ACHN (cell line): ENCODE measurements at regions not wholly inside any gene's neighbourhood (a gene's known extent, or its start where the extent isn't known, plus 50 kb on each side); places are given as distances from the start of the nearest gene placed in this dataset.

Source experiments
- DNase-seq: peaks from one replicate; pipeline ENCODE4 v3.0.0-alpha.2; 2015
- in situ Hi-C: cut with HindIII; loops from 2 replicates; pipeline ENCODE4 v1.10.0; 2017; ENCODE audit warnings: low sequenced_read_pairs, low pct_ligation_motif_present, low pct_unique_long_range_greater_than_20kb

DNA sequence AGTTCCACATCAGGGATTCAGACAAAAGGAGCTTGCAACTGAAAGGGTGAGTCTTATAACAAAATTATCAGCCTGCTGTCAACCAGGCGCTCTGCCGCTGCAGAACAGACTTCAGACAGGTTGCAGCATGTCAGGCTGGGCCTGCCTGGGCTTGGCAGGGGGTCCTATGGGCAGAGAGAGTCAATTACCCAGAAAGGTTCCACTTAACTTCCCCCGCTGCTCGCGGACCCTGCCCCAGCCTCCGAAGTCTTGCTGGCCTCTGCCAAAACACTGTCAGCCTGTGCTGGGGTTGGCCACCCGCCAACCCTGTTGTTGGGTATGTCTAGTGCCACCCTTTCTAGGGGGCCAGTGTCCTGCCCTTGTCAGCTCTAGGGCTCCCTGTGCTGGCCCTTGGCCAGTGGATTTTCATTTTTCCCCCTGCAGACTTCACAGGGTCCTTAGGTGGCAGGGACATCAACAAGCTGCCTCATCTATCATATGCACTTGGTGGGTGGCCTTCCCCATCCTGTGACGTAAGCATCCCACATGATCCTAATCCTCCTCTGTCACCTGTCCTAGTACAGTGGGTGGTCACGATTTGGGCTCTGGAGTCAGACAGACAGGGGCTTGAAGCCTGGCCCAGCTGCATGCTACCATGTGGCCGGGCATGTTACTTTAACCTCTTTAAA lies 166.5 kb upstream of the CADM1 start:
- in situ Hi-C loops: no loop called here

DNA sequence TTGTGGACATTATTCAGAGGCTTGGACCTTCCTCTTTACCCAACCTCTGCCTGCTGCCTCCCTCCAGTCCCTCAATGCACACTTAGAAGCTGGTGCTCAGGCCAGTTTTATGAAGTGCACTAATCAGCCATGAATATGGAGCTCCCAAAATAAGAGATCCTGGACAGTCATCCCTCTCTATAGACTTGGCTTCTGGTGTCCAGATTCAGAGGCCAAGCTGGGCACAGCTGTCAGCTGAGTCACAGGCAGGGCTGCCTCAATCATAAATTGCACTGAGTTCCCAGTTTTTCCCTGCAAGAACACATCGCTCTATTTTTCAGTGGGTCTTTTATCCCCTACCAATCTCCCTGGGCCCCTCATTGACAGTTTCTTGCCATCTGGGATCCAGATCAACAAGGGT lies 161.7 kb upstream of the CADM1 start:
- no peak for DNase-seq

More for the DNA sequence above, 166.5 kb upstream of the CADM1 start:
- DNase-seq: no peak

GRCh38 chr11:115665175-115665821 lies 161.1 kb upstream of the CADM1 start:
- DNase-seq: no peak
- in situ Hi-C loops: no loop called here

More for the DNA sequence above, 161.7 kb upstream of the CADM1 start:
- in situ Hi-C loops: no loop called here

DNA sequence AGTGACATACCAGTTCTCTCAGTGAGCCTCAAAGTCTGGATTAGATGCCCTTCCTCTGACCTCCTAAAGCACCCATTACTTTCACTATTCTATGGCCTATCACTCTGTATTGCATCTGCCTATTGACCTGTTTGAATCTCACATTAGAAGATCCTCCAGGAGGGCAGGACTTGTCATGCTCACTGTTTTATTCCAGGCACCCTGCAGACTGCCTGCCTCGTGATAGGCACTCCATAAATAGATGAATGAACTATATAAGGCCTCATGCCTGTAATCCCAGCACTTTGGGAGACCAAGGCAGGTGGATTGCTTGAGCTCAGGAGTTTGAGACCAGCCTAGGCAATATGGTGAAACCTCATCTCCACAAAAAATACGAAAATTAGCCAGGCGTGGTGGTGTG lies 160.1 kb upstream of the CADM1 start:
- in situ Hi-C loops: no loop called here
- DNase-seq: no peak

DNA sequence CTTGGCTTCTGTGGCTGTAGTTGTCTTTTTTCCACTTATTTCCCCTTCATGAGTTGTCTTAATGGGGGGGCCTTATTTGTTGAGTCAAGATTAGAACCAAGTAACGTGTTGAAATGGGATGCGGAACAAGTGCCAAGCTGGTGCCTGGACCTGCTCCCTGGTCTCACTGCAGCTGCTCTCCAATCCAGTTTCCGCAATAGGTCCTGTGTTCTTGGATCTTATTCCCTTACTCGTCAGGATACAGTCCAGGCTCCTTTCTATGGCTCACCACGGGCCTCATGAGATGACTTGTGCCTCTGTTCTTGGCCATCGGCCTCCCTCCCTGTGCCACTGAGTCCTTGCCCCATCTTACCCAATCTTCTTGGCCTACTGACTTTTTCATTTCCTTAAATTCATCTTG lies 159.6 kb upstream of the CADM1 start:
- no peak for DNase-seq
- in situ Hi-C loops: no loop called here

DNA sequence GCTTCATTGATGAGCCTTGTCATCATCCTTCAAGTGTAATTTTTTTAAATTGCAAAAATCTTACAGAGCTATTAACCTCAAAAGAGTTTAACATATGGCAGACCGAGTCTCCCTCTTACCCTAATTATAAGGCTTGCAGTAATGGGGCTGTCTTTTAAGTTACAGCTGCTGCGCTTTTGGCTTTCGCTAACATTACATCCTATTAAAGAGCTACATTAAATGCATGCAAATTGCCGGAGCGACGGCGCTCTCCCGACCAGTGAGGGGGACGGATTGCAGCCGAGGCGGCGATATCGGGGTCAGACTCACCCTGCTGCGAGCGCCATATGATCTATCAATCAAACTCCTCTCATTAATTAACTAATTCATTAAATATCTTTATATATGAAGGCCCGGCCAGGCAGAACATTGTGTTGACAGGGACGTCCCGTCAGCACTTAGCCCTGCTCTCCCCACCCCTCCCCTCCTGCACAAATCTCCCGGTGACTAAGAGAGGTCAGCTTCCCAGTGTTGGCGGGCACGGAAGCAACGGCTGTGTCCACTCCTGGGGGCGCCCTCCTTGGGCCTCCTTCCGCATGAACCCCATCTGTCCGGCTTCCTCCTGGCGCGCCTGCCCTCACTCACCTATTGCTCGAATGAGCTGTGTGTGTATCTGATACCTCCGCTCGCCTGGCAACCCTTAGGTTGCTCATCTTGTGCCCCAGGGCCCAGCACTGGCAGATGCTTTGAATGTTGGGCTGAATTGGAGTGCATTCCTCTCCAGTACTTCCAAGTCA lies 156.0 kb upstream of the CADM1 start:
- in situ Hi-C loops: no loop called here

DNA sequence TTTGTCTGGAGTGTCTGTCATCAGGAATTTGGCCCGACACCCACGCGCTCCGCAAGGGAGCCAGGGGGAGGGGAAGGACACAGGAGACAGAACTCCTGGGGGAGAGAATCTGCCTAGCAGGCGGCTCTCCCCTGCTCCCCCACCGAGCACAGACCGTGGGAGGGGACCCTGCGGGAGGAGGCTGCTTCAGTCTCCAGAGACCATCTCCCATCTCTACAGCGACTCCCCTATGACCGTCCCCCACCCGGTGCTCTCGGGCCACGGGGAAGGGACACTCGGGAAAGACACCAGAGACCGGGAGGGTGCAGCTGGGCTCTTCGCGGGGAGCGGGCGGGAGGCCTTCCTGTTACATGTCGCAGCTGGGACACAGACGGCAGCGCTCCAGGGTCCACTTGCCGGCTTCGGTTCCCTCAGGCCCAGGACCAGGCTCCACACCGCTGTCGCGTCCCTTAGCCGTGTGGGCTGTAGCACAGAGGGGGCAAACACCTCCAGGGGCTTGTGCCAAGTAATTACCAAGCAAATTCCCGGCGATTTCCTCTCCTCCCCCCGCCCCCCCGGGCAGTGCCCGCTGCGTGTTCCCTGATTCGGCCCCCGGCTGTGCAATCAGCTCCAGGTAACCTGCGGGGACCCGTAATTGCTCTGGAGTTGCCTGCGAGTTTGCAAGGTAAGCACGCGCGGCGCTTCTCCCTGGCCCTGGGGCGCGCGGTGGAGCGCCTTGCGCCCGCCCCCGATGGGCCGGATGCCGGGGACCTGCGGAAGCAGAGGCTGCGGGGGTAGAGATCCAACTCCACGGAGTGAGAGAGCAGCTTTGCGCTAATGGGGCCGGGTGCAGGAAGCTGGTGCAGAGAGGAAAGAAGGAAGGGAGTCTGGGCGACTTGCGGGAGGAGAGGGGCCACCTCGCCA lies 155.1 kb upstream of the CADM1 start:
- in situ Hi-C loops: no loop called here
- peak; percentile 19 for DNase-seq

More for the DNA sequence above, 156.0 kb upstream of the CADM1 start:
- DNase-seq: no peak

- in situ Hi-C loops: no loop called here
- no peak for DNase-seq
Observed at GRCh38 chr11:115657586-115657985, 153.4 kb upstream of the CADM1 start.

DNA sequence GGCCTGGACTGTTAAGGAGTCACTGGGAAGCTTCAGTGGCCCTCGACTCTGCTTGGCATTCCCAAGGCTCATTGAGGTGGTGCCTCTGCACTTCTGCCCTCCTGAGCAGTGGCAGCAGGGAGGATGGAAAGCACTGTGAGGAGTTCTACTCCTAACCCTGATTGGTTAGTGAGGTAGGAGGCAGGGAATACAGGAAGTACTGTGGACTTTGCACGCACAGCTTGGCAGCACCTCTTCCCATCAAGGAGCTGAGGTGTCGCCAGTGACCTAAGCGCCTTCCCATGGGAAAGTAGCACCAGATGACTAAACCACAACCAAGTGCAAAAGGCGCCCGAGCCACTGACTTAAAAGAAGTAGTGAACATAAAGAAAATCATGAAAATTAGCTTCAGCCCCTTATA lies 152.5 kb upstream of the CADM1 start:
- DNase-seq: peak; percentile 7
- in situ Hi-C loops: no loop called here

DNA sequence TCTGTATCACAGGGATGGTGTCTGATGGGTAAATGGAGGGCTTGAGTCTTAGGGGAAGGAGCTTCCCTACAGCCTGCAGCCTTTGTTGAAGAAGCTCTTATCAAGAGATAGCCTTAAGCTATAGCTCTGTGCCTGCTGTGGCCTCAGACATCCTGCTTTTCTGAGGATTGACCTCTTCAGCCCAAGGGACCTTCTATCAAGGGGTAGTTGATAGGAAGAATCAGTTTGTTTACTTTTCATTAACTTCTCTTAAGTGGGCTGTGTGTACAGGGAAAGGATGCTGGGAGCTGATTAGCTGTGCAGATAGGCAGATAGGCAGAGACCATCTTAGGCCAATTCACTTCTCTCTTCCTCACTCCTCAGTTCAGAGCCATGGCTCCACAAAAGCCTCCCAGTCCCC lies 151.8 kb upstream of the CADM1 start:
- no peak for DNase-seq
- in situ Hi-C loops: no loop called here

GRCh38 chr11:115654792-115655191 lies 150.6 kb upstream of the CADM1 start:
- in situ Hi-C loops: no loop called here

GRCh38 chr11:115653926-115654325 lies 149.7 kb upstream of the CADM1 start:
- in situ Hi-C loops: no loop called here
- no peak for DNase-seq

More at GRCh38 chr11:115654792-115655191, 150.6 kb upstream of the CADM1 start:
- no peak for DNase-seq

GRCh38 chr11:115653076-115653475 lies 148.9 kb upstream of the CADM1 start:
- DNase-seq: no peak
- in situ Hi-C loops: no loop called here

GRCh38 chr11:115652496-115652895 lies 148.3 kb upstream of the CADM1 start:
- no peak for DNase-seq
- in situ Hi-C loops: no loop called here

DNA sequence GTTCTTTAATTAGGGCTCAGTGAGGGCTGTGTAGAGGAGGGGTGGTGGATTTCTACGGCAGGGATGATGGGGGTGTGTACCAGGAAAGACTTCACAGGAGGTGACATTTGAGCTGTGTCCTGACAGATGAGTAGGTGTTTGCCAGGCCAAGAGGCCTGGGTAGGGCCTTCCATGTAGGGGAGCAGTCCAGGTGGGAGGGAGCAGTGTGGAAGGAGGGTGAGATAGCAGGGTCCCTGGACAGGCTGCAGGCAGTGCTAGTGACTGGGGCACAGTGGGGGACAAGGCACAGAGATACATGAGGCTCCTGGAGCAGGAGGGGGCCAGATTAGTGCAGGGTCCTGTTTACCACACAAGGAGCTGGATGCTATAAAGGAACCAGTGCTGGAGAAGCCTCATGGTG lies 147.9 kb upstream of the CADM1 start:
- in situ Hi-C loops: no loop called here
- no peak for DNase-seq

DNA sequence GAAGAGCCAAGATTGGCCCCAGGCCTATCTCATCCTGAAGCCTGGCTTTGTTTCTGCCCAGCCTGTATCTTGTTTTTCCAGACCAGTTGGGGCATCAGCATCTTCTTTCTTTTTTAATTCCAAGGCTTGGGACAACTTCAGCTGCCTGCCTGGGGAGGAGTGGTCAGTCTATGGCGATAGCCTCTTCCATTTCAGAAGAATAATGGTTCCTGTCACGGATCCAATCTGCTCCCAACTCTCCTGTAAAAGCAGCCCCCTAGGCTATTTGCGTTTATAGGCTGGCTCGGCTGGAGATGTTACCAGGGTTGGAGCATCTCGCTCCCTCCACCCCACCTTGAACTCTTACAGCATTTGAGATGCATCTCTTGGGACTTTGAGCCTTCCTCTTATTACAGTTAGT lies 145.2 kb upstream of the CADM1 start:
- no peak for DNase-seq
- in situ Hi-C loops: no loop called here

DNA sequence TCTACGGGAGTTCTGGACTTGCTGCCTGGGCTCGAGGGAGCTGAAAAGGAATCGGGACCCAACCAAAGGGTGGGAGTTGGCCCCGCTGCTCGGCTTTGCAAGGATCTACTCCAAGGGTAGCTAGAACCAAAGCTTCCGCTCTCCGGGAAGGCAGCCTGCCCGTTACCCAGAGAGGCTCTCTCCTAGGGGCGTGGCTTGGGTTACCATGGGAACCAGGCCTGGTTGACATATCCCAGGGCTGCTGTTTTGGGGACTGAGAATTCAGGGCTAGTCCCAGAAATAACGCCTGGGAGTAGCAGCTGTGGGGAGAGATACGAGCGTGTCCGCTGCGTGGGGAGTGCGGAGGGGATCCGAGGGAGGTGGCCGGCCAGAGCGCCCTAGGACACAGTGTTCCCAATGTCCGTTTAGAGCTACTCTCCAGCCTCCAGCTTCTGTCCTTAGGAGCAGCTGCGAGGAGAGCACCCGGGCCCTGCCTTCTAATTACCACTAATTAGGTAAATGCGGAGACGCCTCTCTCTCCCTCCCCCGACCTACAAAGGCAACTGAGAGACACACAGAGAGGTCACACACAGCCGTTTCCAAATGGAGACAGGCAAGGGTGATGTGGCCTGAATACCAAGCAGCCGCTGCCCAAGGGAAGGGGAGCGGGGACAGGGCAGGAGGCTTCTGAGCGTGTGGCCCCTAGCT lies 141.6 kb upstream of the CADM1 start:
- in situ Hi-C loops: no loop called here
- DNase-seq: no peak

GRCh38 chr11:115644856-115645255 lies 140.6 kb upstream of the CADM1 start:
- DNase-seq: no peak
- in situ Hi-C loops: no loop called here
